Activated T-helper 1 cell treated with Interleukin-2 at 50 U/mL for 16 hours (primary cell): ENCODE measurements at regions not wholly inside any gene's neighbourhood (a gene's known extent, or its start where the extent isn't known, plus 50 kb on each side); places are given as distances from the start of the nearest gene placed in this dataset.
"Not testable (repeated sequence)": the region's sequence is repeated elsewhere in the genome, so short reads cannot be mapped to it uniquely, and the experiment has no call there.

Experiments
- DNase-seq: peaks from one replicate; pipeline ENCODE4 v3.0.0-alpha.2; 2020; ENCODE audit warnings: low read depth

GRCh38 chr2:16722677-16723076 is 57.0 kb upstream of the CYRIA start:
- DNase-seq = no peak

DNA sequence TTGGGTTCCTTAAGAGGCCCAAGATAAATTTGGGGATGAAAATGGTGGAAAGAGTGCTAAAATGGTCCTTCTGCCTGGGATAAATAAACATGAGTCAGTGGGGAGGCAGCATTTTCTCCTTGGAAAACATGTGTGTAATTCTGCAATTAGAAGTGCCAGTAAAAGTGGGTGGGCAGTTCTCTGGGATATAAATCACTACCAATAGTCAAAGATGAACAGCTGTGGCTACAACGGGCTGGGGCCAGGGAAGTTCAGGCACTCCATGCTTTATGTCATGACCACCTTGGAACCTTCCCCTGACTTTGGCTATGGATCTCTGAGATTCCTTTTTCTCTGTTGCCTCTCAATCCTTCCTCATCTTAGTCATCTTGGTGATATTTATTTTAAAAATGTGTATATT is 56.5 kb upstream of the CYRIA start:
- DNase-seq = no peak

- DNase-seq = not testable (repeated sequence)
Measured at GRCh38 chr2:16721529-16721928, 55.9 kb upstream of the CYRIA start.

GRCh38 chr2:16720737-16721136 is 55.1 kb upstream of the CYRIA start:
- DNase-seq = not testable (repeated sequence)

DNA sequence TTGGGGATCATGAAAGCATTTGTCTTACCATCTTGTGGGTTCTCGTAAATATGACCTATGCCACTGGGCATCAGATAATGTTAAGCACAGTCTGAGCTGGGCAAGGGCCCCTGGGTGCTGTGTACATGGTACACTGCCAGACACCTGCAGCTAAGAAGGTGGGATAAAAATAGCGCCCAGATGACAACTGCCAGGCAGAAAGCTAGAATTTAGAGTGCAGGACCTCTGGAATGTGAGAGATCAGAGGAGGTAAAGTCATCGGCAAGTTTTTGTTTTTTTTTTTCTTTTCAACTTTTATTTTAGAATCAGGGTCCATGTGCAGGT is 53.8 kb upstream of the CYRIA start:
- DNase-seq = no peak

- no peak for DNase-seq
Measured at GRCh38 chr2:16718576-16719484, 53.2 kb upstream of the CYRIA start.

GRCh38 chr2:16717477-16717876 is 51.8 kb upstream of the CYRIA start:
- no peak for DNase-seq

DNA sequence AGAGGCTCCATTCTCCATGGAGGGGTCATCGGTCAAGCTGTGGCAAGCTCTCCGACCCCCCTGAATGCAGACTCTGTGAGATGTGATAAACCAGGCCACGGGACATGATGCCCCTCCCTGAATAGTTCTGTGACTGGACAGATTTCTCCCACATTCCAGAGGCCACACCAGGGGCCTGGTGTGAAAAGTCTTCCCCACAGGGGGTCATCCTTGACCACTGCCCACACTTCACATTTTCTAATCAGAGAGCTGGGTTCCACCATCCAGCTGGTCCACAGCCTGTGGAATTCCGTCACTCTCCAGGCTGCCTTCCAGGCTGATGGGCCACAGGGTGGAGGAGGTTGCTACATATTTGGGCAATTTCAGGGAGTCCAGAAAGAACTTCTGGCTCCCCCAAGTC is 51.3 kb upstream of the CYRIA start:
- no peak for DNase-seq

DNA sequence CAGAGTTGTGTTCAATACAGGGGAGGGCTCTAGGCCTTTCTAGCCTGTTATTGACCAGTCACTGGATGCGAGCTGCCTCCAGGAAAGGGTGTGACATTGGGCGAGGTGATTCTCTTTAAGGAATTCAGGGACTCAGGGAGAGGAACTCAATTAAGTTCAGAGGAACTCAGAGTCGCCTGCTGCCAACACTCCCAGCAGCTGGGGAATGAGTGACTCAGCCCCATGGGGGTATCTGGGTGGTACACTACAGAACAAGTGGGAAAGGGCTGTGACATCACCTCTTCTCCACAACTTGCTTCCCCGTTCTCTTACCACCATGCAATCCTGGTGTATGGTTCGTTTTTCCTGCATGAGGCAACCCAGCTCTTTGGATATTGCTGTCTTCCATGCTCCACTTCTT is 50.4 kb upstream of the CYRIA start:
- DNase-seq = no peak
